Muscle of back (tissue), 3 donors: ENCODE measurements at regions not wholly inside any gene's neighbourhood (a gene's known extent, or its start where the extent isn't known, plus 50 kb on each side); places are given as distances from the start of the nearest gene placed in this dataset.

ENCODE experiments used
- DNase-seq, 3 donors: peaks; one replicate each; pipeline versions ENCODE4 v3.0.0 to v3.0.0-alpha.2; 2013

GRCh38 chr10:123494301-123494808, 171.8 kb upstream of the GPR26 start:
- no peak for DNase-seq

DNA sequence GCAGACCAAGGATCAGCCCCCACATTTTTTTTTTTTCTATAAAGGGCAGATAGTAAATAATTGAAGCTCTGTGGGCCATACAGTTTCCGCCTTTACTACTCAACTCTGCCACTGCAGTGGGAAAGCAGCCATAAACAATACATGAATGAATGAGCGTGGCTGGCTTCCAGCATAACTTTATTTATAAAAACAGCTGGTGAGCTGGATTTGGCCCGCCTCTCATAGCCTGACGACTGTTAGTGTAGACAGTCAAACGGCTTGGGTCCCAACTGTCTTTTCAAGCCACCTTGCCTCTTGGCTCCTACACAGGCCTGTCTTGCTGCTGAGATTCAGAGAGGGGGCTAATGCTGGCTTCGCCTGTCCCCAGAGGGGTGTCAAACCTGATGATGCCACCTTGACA, 169.8 kb upstream of the GPR26 start:
- peak; percentile 22 to 49 (median 29) for DNase-seq

DNA sequence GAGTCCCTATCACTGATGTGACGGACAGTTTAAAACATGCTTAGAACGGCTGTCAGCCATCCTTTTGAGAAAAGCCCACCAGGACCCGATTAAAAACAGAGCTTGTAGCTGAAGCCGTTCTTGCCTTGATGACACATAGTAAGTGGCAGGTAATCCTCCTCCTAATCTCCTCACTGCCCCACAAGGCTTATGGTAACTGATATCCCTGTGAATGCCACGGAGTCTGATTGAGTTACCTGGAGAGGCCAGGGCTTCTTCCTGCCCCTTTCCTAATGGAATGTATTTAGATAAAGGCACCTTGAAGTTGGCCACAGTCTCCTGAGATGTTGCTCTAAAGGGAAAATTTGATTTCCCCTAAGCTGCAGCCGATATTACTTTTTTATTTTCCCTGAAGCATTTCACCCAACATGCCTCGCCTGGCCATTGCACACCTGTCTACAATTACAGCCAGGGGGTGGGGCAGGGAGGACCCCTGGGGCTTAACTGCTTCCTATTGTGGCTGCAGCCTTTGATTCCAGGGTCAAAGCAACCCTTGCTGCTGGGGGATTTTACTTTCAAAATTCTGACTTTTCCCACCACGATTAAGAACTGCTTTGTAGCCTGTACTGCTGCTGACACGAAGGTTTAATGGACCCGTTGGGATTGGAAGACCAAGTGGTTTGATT, 169.0 kb upstream of the GPR26 start:
- no peak for DNase-seq

DNA sequence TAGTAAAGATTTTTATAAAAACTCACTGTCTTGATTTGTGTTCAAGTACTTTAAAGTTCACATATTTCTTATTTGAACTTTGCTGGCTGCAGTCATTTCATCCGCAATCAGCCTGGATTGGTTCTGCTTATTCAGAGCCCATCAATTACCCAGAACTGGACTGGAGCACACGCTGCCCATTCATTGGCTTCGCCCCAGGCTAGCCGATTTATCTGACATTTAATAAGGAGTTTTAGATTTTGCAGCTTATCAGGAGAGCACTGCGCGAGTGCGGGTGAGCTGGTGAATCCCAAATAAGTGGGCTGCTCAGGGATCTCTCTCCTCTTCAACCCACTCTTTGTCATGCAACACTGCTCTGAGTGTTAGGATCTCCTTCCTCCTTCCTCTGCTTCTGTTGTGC, 166.0 kb upstream of the GPR26 start:
- no peak for DNase-seq

DNA sequence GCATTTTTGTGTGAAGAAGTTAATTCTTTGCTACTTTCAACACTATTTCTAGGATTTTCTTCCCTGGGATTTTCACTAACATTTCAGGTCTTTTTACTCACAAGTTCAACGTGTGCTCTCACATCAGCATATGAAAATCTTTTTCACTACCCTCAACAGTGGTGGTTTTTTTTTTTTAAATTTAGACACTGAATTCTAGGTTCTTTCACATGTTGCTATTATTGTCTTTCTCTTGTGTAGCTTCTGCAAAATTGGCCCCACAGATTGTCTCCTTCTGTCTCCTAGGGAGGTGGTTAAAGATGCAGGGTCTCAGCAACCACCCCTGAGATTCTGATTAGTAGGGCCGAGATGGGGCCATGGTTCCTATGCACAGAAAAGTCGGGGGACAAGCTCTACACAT, 165.0 kb upstream of the GPR26 start:
- no peak for DNase-seq

GRCh38 chr10:123502983-123503382, 163.2 kb upstream of the GPR26 start:
- DNase-seq, result no peak

GRCh38 chr10:123506455-123506854, 159.7 kb upstream of the GPR26 start:
- no peak for DNase-seq

GRCh38 chr10:123507298-123507697, 158.9 kb upstream of the GPR26 start:
- DNase-seq, result no peak

DNA sequence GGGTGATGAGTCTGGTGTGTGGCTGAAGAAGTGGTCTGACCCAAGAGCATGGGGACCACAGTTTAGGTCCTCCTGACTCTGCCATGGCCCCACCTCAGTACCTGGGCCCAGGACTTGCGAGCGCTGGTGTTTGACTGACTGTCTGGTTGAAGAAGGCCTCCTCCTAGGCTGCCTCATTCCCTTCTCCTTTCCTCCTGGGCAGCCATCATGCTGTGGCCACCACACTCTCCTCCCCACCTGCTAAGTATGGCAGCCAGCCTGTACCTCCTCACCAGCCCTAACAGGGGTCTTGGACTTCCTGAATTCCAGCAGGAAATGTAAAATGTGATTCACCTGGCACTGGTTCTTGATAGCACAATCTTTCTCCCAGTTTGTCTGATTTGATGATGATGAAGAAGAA, 156.8 kb upstream of the GPR26 start:
- no peak for DNase-seq

DNA sequence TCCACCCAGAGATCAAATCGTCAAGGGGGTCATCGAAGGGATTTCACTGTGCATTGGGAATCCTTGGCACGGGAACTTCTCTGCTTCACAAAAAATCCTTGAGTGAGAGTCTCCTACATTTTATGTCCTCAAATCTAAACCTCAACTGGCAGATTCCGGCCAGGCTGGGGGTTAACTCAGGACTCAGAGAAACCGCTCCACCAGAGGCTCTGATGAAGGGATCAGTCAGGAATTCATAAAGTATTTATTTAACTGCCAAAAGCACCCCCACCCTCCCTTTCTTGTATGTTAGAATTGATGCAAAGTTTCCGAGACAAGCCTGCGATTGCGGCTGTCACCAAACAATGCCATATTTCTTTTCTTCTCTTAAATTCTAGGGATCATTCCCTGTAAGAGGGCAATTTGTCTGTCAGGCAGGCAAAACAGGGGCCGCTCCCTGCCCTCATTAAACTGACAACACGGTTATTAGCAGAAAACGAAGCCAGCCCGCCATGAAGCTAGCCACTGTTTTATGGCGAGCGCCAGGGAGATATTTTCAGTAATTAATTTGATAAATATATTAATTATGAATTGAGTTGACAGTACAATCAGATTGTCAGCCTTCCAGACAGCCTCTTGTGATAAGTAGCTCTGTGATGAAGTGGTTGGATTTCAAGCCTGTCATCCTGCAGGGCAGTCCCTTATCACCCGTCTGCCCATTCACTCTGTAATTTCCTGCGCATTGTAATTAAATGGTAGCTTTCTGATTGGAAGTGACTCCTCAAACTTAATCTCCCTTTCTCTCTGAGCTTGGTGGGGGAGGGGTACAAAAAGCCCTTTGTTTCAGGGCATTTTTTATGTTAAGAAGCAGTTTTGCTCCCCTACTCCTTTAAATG, 153.0 kb upstream of the GPR26 start:
- peak in 1 of 3 donors; percentile 13 for DNase-seq

GRCh38 chr10:123513870-123514269, 152.3 kb upstream of the GPR26 start:
- DNase-seq, result no peak

- DNase-seq, result no peak
These were observed 151.2 kb upstream of the GPR26 start for GRCh38 chr10:123514996-123515395.

DNA sequence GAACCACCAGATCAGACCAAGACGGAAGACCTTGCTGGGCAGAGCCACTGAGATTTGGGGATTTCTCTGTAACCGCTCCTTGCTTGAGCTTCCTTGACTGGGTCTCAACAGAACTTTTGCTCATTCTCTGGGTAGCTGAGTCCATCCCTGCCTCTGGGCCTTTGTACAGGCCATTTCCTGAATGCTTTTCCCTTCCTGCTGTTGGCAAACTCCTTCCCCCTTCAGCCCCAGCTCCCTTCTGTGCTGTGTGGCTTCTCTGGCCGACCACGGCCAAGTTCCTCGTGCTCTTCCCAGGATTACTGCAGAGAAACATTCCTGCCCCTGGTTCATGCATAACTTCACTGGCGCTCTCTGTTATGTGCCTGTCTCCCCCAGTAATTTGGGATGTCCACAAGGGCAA, 150.5 kb upstream of the GPR26 start:
- no peak for DNase-seq

GRCh38 chr10:123516291-123516690, 149.9 kb upstream of the GPR26 start:
- DNase-seq, result no peak

DNA sequence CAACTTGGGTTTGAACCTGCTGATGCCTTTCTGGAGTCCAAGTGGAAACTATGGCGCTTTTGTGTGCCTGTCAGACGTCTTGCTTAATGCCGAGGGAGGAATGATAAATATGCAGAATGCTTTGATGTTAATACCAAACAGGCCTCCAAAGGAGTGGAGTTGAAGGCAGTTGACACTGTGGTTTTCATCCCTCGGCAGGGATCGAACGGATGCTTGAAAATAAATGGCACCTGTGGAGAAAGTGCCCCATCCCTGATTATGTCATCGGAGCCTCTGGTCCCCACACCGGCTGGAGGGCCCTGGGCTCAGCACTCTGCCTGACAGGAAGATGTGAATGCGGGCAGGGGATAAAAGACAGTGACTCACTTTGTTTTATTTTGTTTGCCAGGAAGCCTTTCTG, 148.7 kb upstream of the GPR26 start:
- DNase-seq, result no peak

- no peak for DNase-seq
These were observed 148.3 kb upstream of the GPR26 start for GRCh38 chr10:123517901-123518300.

- DNase-seq, result no peak
These were observed 147.4 kb upstream of the GPR26 start for GRCh38 chr10:123518765-123519164.

DNA sequence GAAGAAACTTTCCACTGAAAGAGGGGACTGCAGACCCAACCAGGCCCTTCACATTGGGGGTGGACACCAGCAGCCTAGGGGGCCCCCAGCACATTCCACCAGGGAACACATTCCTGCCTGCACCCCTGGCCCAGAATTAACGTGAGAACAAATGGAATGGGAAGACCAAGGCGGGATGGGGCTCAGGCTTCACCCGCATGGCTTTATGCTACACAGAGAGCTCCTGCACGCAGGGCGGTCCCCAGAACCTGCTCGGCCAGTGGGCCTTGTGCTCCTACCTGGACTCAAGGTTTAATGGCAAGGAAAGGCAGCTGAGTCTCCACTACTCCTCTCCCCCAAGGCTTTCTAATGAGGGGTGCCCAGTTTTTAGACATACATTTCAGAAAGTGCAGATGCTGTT, 146.3 kb upstream of the GPR26 start:
- no peak for DNase-seq

DNA sequence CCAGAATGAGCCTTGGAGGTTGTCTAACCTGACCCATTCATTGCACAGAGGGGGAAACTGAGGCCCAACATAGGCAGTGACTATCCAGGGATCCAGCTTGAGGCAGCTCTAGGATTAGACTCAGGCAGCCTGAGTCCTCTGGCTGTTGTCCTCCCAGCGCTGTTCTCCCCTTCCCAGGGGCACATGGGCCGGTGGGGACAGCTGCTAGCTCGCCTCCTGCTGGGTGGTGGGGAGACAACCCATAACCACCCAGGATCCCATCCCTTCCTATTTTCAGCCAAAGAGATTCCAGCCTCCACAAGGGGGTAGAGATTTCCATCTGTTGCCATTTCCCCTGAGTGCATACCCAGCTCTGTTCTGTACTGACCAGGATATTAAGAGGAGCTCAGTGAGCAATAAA, 145.1 kb upstream of the GPR26 start:
- DNase-seq, result no peak

DNA sequence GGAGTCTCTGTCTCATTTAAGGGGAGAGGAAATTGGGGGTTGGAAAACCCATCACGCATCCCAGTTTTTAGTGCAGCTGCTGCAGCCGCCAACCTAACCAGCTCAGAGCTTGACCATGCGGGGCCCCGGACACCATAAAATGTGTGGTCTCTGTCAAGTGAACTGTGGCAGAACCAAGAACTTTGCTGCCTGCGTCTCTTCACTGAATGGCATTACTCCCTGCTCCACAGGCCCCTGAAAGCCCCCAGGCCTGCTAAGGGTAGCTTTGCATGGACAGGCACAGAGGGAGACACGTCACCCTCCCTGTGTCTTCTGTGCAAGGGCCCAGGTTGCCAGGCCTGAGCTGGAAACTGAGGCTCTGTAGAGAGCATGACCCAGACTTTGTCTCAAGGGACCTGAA, 144.6 kb upstream of the GPR26 start:
- no peak for DNase-seq

DNA sequence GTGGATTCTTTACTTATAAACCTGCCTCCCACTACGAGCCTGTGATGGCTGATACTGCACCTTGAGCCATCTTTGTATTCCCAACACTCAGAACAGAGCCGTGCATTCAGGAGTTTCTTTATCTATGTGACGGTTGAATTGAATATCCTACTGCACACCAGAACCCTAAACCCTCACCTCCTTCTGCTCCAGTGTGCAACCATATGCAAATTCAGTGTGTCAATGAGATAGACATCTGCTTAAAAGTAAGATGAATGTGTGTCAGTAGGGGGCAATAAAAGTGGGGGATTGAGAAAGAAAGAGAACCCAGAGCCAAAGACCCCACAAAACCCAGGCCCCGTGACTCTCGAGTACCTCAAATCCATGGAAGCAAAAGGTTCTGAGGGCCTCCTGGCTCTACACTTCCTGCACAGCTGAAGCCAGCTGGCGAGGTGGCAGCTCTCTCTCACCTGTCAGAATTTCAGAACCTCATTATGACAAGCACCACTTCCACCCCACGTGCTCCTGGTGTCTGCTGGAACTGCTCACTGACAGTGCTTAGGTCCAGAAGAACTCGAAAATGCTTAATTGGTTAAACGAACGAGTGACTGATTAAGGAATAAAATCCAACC, 143.3 kb upstream of the GPR26 start:
- no peak for DNase-seq

DNA sequence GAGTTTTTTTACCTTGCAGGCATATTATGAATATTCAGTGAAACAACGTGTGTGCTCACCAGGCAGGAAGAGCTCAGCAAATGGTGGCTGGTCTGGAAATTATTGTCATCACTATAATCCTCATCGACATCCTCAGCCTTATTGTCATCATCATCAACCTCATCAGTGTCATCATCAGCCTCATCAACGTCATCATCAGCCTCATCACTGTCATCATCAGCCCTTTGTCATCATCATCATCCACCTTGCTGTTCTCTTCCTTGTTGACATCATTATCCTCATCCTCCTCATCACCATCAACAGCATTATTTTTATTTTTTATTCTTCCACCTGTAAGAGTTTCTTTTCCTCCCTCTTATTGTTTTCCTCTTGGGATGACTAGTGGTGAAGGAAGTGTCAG, 142.3 kb upstream of the GPR26 start:
- no peak for DNase-seq
